ENCODE measurements at regions not wholly inside any gene's neighbourhood (a gene's known extent, or its start where the extent isn't known, plus 50 kb on each side); places are given as distances from the start of the nearest gene placed in this dataset.

GRCh38 chr4:10760086-10760485 lies 75.5 kb upstream of the CLNK start:
- TF ChIP-seq HDAC6 (IDR thresholded peaks at IDR 0.05; ENCODE audit: low read depth, low read length) = no peak
- no peak for TF ChIP-seq POLR2A (IDR thresholded peaks at IDR 0.05; ENCODE audit: control extremely low read depth in 1 of 2, low read depth in 2 of 2, low read length in 2 of 2)
- no peak for TF ChIP-seq CREB1 (IDR thresholded peaks at IDR 0.05)
- TF ChIP-seq EZH2 (IDR thresholded peaks at IDR 0.05; ENCODE audit: low read depth, low read length, severe bottlenecking) = no peak

Measured in H1 (cell line).